ENCODE measurements at regions not wholly inside any gene's neighbourhood (a gene's known extent, or its start where the extent isn't known, plus 50 kb on each side); places are given as distances from the start of the nearest gene placed in this dataset.
"Not testable (repeated sequence)": the region's sequence is repeated elsewhere in the genome, so short reads cannot be mapped to it uniquely, and the experiment has no call there.

- CTCF ChIA-PET (ENCODE audit: unreplicated experiment) = no interaction called here
- intact Hi-C loops (cut with micrococcal nuclease; ENCODE audit: unreplicated experiment) = no loop called here
Observed at GRCh38 chr9:13915131-13915530, 398.8 kb downstream of the NFIB start.

DNA sequence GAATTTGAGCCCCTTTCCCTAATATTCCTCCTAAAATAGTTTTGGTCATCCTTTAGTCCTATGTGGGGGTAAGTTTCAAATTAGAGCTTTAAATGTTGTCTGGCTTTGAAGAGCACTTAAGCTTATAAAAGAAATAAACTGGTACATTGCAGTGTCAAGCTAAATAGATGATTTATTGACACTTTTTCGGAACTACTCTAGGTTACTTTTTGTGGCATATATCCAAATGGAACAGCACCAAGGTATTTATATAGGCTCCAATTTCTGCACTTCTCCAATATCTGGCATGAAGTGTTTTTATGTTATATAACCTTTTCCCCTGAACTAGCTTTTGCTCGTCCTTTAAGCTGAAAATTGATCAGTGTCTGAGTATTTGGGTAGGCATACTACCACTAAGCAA, 402.5 kb downstream of the NFIB start:
- no peak overlapping the region for H3K4me2 ChIP-seq (ENCODE audit: low read length)
- no peaks in the 10 kb centered on the region for H4K20me1 ChIP-seq (ENCODE audit: insufficient read depth, low read length)
- no peak overlapping the region for H2AFZ ChIP-seq (ENCODE audit: low read length)
- no peaks in the 10 kb centered on the region for H3K9me3 ChIP-seq (ENCODE audit: low read length)
- POLR2A ChIA-PET = interaction anchor here (0.6 kb wide), 1 partner anchor 116 kb away, joined by 3 read pairs; no protein-coding TSS in a partner anchor
- H3K9me2 ChIP-seq (ENCODE audit: insufficient read depth, low read length) = no peaks in the 10 kb centered on the region
- intact Hi-C loops (cut with micrococcal nuclease; ENCODE audit: unreplicated experiment) = loop anchor here (5.0 kb wide), 1 partner anchor 441 kb away; no protein-coding TSS in a partner anchor
- H3K79me2 ChIP-seq (ENCODE audit: insufficient read depth, low read depth, low read length) = no peaks in the 10 kb centered on the region
- no peaks in the 10 kb centered on the region for H3K36me3 ChIP-seq (ENCODE audit: insufficient read depth, low read length)
- CTCF ChIA-PET (ENCODE audit: unreplicated experiment) = no interaction called here
- DNase-seq (ENCODE audit: low spot score) = no peak
- H3K27ac ChIP-seq (ENCODE audit: low read depth, low read length, poor library complexity, severe bottlenecking) = no peak overlapping the region
- H3K4me3 ChIP-seq (ENCODE audit: low read depth, low read length, poor library complexity, severe bottlenecking) = no peak overlapping the region
- TF ChIP-seq EZH2phosphoT487 (IDR thresholded peaks at IDR 0.05; ENCODE audit: borderline replicate concordance, low read depth, low read length) (no peak), CTCF (conservative IDR thresholded peaks at IDR 0.05; ENCODE audit: low read length) (no peak)
- no peaks in the 10 kb centered on the region for H3K4me1 ChIP-seq (ENCODE audit: insufficient read depth, low read length, poor library complexity, severe bottlenecking)
- BruUV-seq (replicated peaks) = no TSS peak

More at GRCh38 chr9:13915131-13915530, 398.8 kb downstream of the NFIB start:
- POLR2A ChIA-PET = no interaction called here
- DNase-seq (ENCODE audit: low spot score) = no peak
- Histone ChIP-seq H4K20me1 (ENCODE audit: insufficient read depth, low read length) (no peaks in the 10 kb centered on the region), H3K27ac (ENCODE audit: low read depth, low read length, poor library complexity, severe bottlenecking) (no peak overlapping the region), H2AFZ (ENCODE audit: low read length) (no peak overlapping the region), H3K79me2 (ENCODE audit: insufficient read depth, low read depth, low read length) (no peaks in the 10 kb centered on the region), H3K4me3 (ENCODE audit: low read depth, low read length, poor library complexity, severe bottlenecking) (no peak overlapping the region), H3K36me3 (ENCODE audit: insufficient read depth, low read length) (no peaks in the 10 kb centered on the region), H3K4me1 (ENCODE audit: insufficient read depth, low read length, poor library complexity, severe bottlenecking) (no peaks in the 10 kb centered on the region), H3K4me2 (ENCODE audit: low read length) (no peak overlapping the region), H3K9me2 (ENCODE audit: insufficient read depth, low read length) (no peaks in the 10 kb centered on the region), H3K9me3 (ENCODE audit: low read length) (no peaks in the 10 kb centered on the region)
- no TSS peak for BruUV-seq (replicated peaks)
- TF ChIP-seq CTCF (conservative IDR thresholded peaks at IDR 0.05; ENCODE audit: low read length) (no peak), EZH2phosphoT487 (IDR thresholded peaks at IDR 0.05; ENCODE audit: borderline replicate concordance, low read depth, low read length) (no peak)

DNA sequence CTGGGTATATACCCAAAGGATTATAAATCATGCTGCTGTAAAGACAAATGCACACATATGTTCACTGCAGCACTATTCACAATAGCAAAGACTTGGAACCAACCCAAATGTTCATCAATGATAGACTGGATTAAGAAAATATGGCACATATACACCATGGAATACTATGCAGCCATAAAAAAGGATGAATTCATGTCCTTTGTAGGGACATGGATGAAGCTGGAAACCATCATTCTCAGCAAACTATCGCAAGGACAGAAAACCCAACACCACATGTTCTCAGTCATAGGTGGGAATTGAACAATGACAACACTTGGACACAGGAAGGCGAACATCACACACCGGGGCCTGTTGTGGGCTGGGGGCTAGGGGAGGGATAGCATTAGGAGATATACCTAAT, 406.1 kb downstream of the NFIB start:
- H3K9me3 ChIP-seq (ENCODE audit: low read length); H3K9me2 ChIP-seq (ENCODE audit: insufficient read depth, low read length); H3K4me3 ChIP-seq (ENCODE audit: low read depth, low read length, poor library complexity, severe bottlenecking); CTCF ChIA-PET (ENCODE audit: unreplicated experiment); intact Hi-C loops (cut with micrococcal nuclease; ENCODE audit: unreplicated experiment); H3K36me3 ChIP-seq (ENCODE audit: insufficient read depth, low read length); DNase-seq (ENCODE audit: low spot score); H2AFZ ChIP-seq (ENCODE audit: low read length); H3K4me2 ChIP-seq (ENCODE audit: low read length); H3K79me2 ChIP-seq (ENCODE audit: insufficient read depth, low read depth, low read length); BruUV-seq (replicated peaks); H4K20me1 ChIP-seq (ENCODE audit: insufficient read depth, low read length); H3K4me1 ChIP-seq (ENCODE audit: insufficient read depth, low read length, poor library complexity, severe bottlenecking); POLR2A ChIA-PET; H3K27ac ChIP-seq (ENCODE audit: low read depth, low read length, poor library complexity, severe bottlenecking): not testable (repeated sequence)

Data from OCI-LY7 (cell line).